H7 (cell line): ENCODE measurements at regions not wholly inside any gene's neighbourhood (a gene's known extent, or its start where the extent isn't known, plus 50 kb on each side); places are given as distances from the start of the nearest gene placed in this dataset.

Experiments used
- DNase-seq: peaks from one replicate; pipeline ENCODE4 v3.0.0; 2012
- H3K27me3 ChIP-seq: 2 replicates; pipeline ENCODE4 v1.6.0; 2011; ENCODE audit warnings: mild to moderate bottlenecking, low read length; ENCODE audit not compliant: control insufficient read depth, insufficient read depth
- H3K36me3 ChIP-seq: replicated peaks from 2 replicates; pipeline ENCODE4 v1.5.1; 2011; ENCODE audit warnings: low read length; ENCODE audit not compliant: control insufficient read depth, insufficient read depth
- H3K4me3 ChIP-seq: 2 replicates; pipeline ENCODE4 v1.5.1; 2011; ENCODE audit warnings: low read depth, mild to moderate bottlenecking, control low read depth, low read length, moderate library complexity; ENCODE audit not compliant: insufficient read depth

DNA sequence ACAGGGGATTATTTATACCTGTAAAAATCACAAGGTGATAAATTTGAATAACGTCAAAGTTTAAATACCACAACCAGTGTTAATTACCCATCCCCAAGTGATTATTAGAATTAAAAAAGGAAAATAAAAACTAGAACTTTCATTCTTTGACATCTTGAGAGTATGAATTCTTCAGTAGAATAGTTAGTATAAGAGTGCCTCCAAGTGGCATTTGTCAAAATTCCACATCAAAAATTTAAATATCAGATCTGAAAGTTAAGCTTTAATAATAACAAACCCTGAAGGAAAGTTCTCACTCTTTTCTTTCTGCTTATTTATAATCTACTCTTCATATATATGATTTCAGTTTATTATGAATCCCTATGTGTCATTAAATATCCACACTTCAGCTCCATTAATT, 273.7 kb upstream of the KYNU start:
- Histone ChIP-seq H3K36me3 (no peaks in the 10 kb centered on the region), H3K27me3 (no peaks in the 10 kb centered on the region), H3K4me3 (no peak overlapping the region)
- no peak for DNase-seq

DNA sequence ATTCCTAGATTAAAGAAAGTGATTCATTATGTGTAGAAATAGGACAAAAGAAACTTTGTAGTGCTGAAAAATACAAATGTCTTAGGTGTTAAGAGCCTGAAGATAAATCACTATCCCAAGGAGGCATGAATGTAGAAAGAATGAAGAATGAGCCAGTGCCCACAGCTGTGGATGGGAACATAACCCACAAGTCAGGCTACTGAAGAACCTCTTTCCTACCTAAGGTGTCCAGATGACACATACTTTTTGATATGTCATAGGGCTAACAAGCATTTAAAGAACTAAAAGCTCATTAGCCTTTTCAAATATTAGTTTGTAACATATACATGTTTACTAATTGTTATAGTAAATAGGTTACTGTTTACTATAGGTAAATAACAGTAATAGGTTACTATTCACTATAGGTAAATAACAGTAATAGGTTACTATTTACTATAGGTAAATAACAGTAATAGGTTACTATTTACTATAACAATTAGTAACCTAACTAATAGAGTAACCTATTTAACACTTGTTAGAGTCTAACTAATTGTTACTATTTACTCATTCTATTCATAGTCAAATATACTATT, 275.0 kb upstream of the KYNU start:
- no peaks in the 10 kb centered on the region for H3K27me3 ChIP-seq
- no peaks in the 10 kb centered on the region for H3K36me3 ChIP-seq
- no peak for DNase-seq
- no peak overlapping the region for H3K4me3 ChIP-seq

DNA sequence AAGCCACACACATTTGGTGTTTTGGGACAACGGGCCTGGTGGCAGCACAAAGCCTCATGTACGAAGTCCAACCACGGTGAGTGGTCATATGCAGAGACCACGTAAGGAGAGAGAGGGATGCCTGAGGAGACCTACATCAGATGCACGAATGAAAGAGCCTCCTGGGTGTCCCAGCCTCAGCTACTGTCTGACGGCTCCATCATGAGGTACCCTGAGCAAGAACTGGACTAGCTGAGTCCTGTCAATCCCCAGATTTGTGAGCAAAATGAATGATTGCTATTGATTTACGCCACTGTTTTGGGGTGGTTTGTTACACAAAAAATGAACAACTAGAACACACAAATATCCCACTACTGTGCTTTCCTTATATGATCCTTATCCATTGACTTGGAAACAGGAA, 275.7 kb upstream of the KYNU start:
- H3K27me3 ChIP-seq: no peaks in the 10 kb centered on the region
- H3K36me3 ChIP-seq: no peaks in the 10 kb centered on the region

DNA sequence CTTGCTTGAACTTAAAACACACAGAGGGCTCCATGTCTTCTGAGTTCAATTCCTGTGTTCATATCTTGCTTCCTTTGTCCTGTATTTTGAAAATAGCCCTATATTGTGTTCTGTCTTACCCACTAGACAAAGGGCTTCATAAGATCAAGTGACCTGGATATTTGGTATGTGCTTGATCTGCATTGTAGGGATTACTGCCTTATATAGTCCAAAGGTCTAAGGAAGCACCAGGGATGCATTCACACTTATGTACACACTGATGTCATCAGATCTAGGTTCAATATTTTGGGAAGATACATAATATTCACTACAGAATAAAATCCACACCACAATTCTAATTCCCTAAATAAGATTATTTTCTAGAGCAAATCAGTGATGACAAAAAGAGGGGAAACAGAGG, 278.0 kb upstream of the KYNU start:
- DNase-seq: no peak
- Histone ChIP-seq H3K4me3 (no peak overlapping the region), H3K27me3 (no peaks in the 10 kb centered on the region), H3K36me3 (no peaks in the 10 kb centered on the region)

More for the DNA sequence above, 275.7 kb upstream of the KYNU start:
- no peak overlapping the region for H3K4me3 ChIP-seq
- DNase-seq: no peak

DNA sequence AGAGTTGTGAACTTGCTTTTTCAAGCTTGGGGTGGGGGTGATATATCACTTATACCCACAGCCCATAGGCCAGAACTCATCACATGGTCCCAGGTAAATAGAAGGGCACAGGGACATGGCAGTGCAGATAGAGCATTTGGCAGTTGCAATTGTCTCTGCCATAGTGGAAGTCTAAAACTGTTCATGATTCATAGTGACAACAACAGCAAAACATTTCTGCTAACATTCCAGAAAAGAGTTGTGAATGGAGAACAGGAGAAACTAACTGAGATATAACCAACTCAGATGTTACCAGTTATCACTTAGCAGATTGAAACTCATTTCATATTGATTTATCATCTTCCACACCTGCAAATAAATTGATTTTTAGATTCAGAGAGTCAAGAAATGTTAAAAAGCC, 278.6 kb upstream of the KYNU start:
- no peaks in the 10 kb centered on the region for H3K36me3 ChIP-seq

DNA sequence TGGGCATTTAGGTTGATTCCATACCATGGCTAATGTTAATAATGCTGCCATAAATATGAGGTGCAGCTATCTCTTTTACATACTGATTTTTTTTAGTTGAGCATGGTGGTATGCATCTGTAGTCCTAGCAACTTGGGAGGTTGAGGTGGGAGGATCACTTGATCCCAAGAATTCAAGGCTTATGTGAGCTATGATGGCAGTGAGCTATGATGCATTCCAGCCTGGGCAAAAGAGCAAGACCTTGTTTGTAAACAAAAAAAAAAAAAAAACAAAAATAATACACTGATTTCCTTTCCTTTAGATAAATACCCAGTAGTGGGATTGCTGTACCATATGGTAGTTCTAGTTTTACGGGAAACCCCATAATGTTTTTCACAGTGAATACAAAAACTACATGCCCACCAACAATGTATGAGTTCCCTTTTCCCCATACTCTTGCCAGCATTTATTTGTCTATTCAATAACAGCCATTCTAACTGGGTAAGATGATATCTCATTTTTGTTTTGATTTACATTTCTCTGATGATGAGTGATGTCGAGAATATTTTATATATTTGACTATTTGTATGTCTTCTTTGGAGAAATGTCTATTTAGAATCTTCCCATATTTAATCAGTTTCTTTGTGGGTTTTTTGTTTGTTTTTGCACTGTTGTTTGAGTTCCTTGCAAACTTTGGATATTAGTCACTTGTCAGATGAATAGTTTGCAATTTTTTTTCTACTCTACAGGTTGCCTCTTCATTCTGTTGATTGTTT, 281.0 kb upstream of the KYNU start:
- no peaks in the 10 kb centered on the region for H3K27me3 ChIP-seq
- no peak for DNase-seq
- H3K4me3 ChIP-seq: no peak overlapping the region

More for the DNA sequence above, 278.6 kb upstream of the KYNU start:
- no peaks in the 10 kb centered on the region for H3K27me3 ChIP-seq
- no peak overlapping the region for H3K4me3 ChIP-seq
- DNase-seq: no peak

DNA sequence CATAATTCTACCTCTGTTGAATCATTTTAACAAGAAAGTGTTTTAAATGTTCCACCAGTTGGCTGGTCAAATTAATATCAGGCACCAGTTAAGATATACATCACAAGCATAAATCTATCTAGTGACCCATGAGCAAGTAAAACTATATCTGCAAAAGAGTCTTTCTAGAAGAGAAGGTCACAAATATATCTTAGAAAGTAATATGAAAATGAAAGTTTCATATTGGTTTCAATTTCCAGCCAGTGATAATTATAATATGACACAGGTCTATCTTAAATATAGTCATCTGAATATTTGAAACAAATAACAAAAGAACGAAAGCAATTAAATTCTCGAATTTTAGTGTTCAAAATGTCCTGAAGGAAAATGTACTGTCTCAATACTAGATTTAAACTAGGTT, 282.5 kb upstream of the KYNU start:
- H3K27me3 ChIP-seq: no peaks in the 10 kb centered on the region
- H3K36me3 ChIP-seq: no peaks in the 10 kb centered on the region
- no peak overlapping the region for H3K4me3 ChIP-seq
- no peak for DNase-seq

More for the DNA sequence above, 281.0 kb upstream of the KYNU start:
- no peaks in the 10 kb centered on the region for H3K36me3 ChIP-seq

DNA sequence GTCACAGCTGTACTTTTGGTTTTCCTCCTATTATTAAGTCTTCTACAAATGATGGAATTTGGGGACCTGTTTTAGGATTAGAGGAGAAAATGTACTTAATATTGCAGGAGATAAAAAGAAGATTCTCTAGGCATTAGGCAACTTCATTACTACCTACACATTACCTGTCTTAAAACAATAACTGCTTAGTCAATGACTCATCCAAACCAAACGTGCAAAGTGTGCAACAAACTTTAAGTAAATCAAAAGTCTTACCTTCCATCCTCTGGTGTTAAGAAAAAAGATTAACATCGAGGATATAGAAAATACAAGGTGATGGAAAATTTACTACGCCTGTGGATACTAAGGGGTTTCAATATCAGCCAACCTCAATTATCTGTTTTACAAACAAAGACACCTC, 285.3 kb upstream of the KYNU start:
- no peaks in the 10 kb centered on the region for H3K27me3 ChIP-seq
- no peaks in the 10 kb centered on the region for H3K36me3 ChIP-seq
- DNase-seq: no peak

DNA sequence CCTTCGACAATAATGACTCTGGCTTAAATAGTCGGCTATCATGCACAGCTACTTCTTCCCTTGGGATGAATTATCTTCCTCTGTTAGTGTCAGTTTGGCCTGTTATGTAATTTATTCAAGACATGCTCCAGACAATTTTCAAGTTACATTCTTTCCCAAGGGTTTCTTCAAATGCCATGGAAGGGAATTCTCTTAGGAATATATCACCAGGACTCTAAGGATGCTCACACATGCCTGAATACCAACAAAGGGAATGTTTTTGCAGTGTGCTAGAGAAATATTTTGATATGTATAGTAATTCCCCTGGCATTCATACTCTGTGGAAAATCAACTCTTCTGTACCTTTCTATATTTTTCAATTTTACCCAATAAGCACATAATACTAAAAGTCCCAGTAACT, 286.0 kb upstream of the KYNU start:
- Histone ChIP-seq H3K4me3 (no peak overlapping the region), H3K27me3 (no peaks in the 10 kb centered on the region), H3K36me3 (no peaks in the 10 kb centered on the region)
- DNase-seq: no peak

More for the DNA sequence above, 285.3 kb upstream of the KYNU start:
- no peak overlapping the region for H3K4me3 ChIP-seq

DNA sequence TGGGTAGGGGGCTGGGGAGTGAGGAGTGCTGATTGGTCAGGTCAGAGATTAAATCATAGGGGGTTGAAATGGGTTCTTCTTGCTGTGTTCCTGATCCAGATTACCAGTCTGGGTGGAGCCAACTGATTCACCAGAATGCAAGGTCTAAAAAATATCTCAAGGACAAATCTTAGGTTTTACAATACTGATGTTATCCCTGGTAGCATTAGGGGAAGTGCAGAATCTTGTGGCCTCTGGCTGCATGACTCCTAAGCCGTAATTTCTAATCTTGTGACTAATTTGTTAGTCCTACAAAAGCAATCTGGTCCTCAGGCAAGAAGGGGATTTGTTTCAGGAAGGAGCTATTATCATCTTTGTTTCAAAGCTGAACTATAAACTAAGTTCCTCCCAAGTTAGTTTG, 289.2 kb upstream of the KYNU start:
- Histone ChIP-seq H3K4me3 (no peak overlapping the region), H3K36me3 (no peaks in the 10 kb centered on the region), H3K27me3 (no peaks in the 10 kb centered on the region)
- DNase-seq: no peak

DNA sequence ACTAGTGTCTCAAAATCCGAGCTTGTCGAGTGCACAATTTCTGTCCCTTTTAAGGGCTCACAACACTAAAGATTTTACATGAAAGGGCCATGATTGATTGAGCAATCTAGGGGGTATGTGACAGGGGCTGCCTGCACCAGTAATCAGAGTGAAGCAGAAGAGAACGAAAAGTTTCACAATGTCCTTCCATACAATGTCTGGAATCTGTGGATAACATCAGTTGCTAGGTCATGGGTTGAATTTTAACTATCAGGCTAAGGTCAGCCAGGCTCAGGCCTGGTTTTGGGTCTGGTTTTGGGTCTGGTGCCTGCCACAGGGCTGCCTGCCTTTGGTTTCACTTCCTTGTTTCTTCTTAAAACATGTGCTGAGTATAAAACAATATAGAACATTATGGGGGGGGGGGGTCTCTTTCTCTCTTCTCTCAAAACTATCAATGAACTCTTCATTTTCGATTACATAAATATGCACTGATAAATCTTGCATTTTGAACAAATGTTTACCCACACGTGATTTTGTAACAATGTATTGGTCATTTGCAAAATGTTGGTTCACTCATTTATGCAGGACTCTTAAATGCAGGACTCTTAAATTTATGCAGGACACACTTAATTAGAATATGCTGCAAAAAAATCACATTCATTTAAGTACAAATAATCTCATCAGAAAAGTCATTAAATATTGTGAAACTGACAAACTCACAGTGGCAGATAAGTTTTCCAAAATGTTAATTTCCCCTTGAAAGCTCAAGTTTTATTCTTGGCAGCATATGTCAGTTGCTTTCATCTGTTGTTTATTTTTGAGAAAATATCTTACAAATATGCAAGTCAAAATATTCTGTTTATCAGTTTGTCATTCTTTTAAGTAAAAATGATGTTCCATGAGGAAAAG, 290.5 kb upstream of the KYNU start:
- Histone ChIP-seq H3K36me3 (no peaks in the 10 kb centered on the region), H3K4me3 (no peak overlapping the region), H3K27me3 (no peaks in the 10 kb centered on the region)
- no peak for DNase-seq

DNA sequence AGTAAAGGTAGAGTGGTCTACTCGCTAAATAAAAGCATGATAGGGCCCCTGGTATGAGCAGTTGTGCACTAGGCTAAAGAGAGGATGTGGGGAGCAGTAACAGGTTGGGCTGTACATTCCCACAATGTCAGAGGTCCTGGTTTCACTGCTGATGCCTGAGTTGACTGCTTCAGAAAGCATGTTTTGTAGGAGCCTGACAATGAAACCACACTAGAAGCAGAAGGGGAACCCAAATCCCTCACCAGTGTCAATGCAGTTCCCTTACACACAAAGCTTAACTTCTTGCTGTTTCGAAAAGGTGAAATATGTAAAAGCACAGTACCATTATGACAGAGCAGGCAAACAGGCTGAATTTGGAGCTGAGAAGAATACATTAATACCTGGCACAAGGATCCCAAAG, 291.7 kb upstream of the KYNU start:
- H3K4me3 ChIP-seq: no peak overlapping the region
- DNase-seq: no peak
- H3K36me3 ChIP-seq: no peaks in the 10 kb centered on the region
- no peaks in the 10 kb centered on the region for H3K27me3 ChIP-seq

DNA sequence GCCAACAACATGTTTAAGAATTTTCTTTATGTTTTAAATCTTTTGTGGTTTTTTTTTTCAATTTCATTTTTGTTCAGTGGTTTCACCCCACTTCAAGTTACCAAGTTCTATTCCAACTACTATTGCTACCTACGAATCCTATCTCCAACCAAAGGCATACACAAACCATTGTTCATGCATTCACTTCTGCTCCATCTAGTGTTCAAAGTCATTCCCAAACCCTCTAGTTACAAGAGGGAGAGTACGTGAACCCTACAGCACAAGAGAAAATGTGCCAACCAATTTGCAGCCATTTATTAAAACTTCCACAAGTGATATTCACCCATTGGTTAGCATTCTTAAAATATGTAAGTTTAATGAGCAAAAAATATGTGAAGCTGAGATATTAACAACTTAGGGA, 295.1 kb upstream of the KYNU start:
- no peaks in the 10 kb centered on the region for H3K27me3 ChIP-seq
- H3K36me3 ChIP-seq: no peaks in the 10 kb centered on the region
- H3K4me3 ChIP-seq: no peak overlapping the region
- DNase-seq: no peak

DNA sequence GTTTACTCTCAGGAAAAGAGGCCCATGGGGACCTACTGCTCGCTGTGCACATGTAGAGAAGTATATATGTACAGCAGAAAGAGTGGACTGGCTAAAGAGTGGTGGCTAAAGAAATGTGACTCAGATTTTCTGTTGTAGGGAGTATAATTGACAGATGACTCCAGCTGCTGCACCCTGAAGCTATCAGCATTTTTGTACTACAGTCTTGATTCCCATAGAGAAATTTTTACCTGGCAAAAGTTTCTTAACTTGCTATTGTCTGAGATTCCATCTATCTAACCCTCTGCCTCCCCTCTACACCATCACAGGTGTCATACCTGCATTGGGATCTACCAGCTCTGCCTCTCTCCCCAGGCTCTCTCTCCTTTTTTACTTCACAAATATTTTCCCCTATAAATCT, 296.0 kb upstream of the KYNU start:
- Histone ChIP-seq H3K4me3 (no peak overlapping the region), H3K27me3 (no peaks in the 10 kb centered on the region), H3K36me3 (no peaks in the 10 kb centered on the region)
- no peak for DNase-seq

DNA sequence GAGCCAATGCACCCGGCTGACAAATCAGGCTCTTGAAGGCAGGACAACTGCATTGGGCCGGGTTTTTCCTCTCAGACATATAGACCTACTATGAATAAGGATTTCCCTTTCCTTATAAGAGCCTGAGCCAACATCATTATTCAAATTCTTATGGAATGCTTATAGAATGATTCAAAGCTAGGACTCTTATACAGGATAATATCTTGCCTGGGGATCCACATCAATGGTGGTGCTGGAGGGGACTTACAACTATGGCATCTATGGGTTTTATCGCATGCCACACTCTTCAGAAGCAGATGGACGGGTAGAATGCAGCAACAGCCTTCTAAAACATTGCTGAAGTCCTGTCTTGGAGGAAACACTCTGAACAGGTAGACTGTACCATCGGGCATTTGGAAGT, 296.8 kb upstream of the KYNU start:
- no peaks in the 10 kb centered on the region for H3K27me3 ChIP-seq
- H3K4me3 ChIP-seq: no peak overlapping the region
- no peaks in the 10 kb centered on the region for H3K36me3 ChIP-seq
- no peak for DNase-seq
